Stimulated activated CD8-positive, alpha-beta memory T cell treated with anti-CD3 and anti-CD28 coated beads, Interleukin-7, amount 100 ng/mL, for 4 hours (primary cell): ENCODE measurements at regions not wholly inside any gene's neighbourhood (a gene's known extent, or its start where the extent isn't known, plus 50 kb on each side); places are given as distances from the start of the nearest gene placed in this dataset.
"Not testable (repeated sequence)": the region's sequence is repeated elsewhere in the genome, so short reads cannot be mapped to it uniquely, and the experiment has no call there.

Experiments
- DNase-seq, 2 donors: peaks; one replicate each; pipeline ENCODE4 v3.0.0-alpha.2; 2020; ENCODE audit warnings: low read depth in 2 of 2

- DNase-seq: no peak
These were observed 424.5 kb downstream of the SOX2 start for GRCh38 chr3:182136008-182136910.

GRCh38 chr3:182138393-182138792 lies 426.7 kb downstream of the SOX2 start:
- no peak for DNase-seq

- no peak for DNase-seq
These were observed 428.1 kb downstream of the SOX2 start for GRCh38 chr3:182139627-182140357.

- DNase-seq: no peak
These were observed 431.2 kb downstream of the SOX2 start for GRCh38 chr3:182142928-182143327.

GRCh38 chr3:182143903-182144302 lies 432.2 kb downstream of the SOX2 start:
- DNase-seq: no peak

GRCh38 chr3:182148360-182148759 lies 436.6 kb downstream of the SOX2 start:
- no peak for DNase-seq

- DNase-seq: no peak
These were observed 437.9 kb downstream of the SOX2 start for GRCh38 chr3:182149594-182149993.

GRCh38 chr3:182156326-182156725 lies 444.6 kb downstream of the SOX2 start:
- not testable (repeated sequence) for DNase-seq

GRCh38 chr3:182165234-182165633 lies 453.5 kb downstream of the SOX2 start:
- no peak for DNase-seq

GRCh38 chr3:182172534-182172933 lies 460.8 kb downstream of the SOX2 start:
- DNase-seq: no peak

GRCh38 chr3:182178488-182179200 lies 466.9 kb downstream of the SOX2 start:
- no peak for DNase-seq

- DNase-seq: no peak
These were observed 467.9 kb downstream of the SOX2 start for GRCh38 chr3:182179631-182180030.

GRCh38 chr3:182180654-182181385 lies 469.1 kb downstream of the SOX2 start:
- no peak for DNase-seq

GRCh38 chr3:182182531-182182968 lies 470.8 kb downstream of the SOX2 start:
- no peak for DNase-seq

- DNase-seq: no peak
These were observed 472.1 kb downstream of the SOX2 start for GRCh38 chr3:182183716-182184430.

GRCh38 chr3:182185313-182185712 lies 473.6 kb downstream of the SOX2 start:
- no peak for DNase-seq

GRCh38 chr3:182190056-182190455 lies 478.3 kb downstream of the SOX2 start:
- no peak for DNase-seq

- no peak for DNase-seq
These were observed 486.6 kb downstream of the SOX2 start for GRCh38 chr3:182198345-182198744.

GRCh38 chr3:182201456-182202168 lies 489.9 kb downstream of the SOX2 start:
- DNase-seq: no peak

- no peak for DNase-seq
These were observed 500.9 kb downstream of the SOX2 start for GRCh38 chr3:182212479-182213076.
